Erythroblast (primary cell): ENCODE measurements at regions not wholly inside any gene's neighbourhood (a gene's known extent, or its start where the extent isn't known, plus 50 kb on each side); places are given as distances from the start of the nearest gene placed in this dataset.

Experiments used
- DNase-seq, 2 experiments: peaks; one replicate each; lab custom pipeline; 2025; lab: John Stamatoyannopoulos, UW
- GATA1 ChIP-seq: IDR thresholded peaks from 2 replicates; pipeline ENCODE4 v1.6.1; 2011; ENCODE audit warnings: low read depth, mild to moderate bottlenecking, control low read depth, low read length, moderate library complexity
- POLR2A ChIP-seq: IDR thresholded peaks from 2 replicates; pipeline ENCODE4 v1.6.1; 2011; ENCODE audit warnings: mild to moderate bottlenecking, low read length

GRCh38 chr1:182262425-182262824 is 129.2 kb downstream of the GLUL start:
- peak; percentile 62 to 72 for DNase-seq
- TF ChIP-seq GATA1 (no peak), POLR2A (no peak)

- TF ChIP-seq GATA1 = no peak
- no peak for TF ChIP-seq POLR2A
- no peak for DNase-seq
Observed at GRCh38 chr1:182261655-182262054, 129.9 kb downstream of the GLUL start.

GRCh38 chr1:182260516-182260915 is 131.1 kb downstream of the GLUL start:
- TF ChIP-seq POLR2A (no peak), GATA1 (no peak)

GRCh38 chr1:182259968-182260367 is 131.6 kb downstream of the GLUL start:
- no peak for TF ChIP-seq GATA1
- DNase-seq = no peak

More at GRCh38 chr1:182260516-182260915, 131.1 kb downstream of the GLUL start:
- no peak for DNase-seq

GRCh38 chr1:182259229-182259872 is 132.2 kb downstream of the GLUL start:
- TF ChIP-seq POLR2A (peak; percentile 92), GATA1 (no peak)
- peak; percentile 92 for DNase-seq

- TF ChIP-seq POLR2A (peak; percentile 58), GATA1 (no peak)
- DNase-seq = peak; percentile 89 to 95
Observed at GRCh38 chr1:182257369-182258063, 134.1 kb downstream of the GLUL start.

- peak; percentile 82 to 87 for DNase-seq
- TF ChIP-seq GATA1 (no peak), POLR2A (no peak)
Observed at GRCh38 chr1:182256931-182257330, 134.7 kb downstream of the GLUL start.

GRCh38 chr1:182255494-182255893 is 136.1 kb downstream of the GLUL start:
- TF ChIP-seq GATA1 (no peak), POLR2A (no peak)
- DNase-seq = no peak

- DNase-seq = peak; percentile 52 to 56
- TF ChIP-seq GATA1 (no peak), POLR2A (no peak)
Observed at GRCh38 chr1:182253319-182253860, 138.2 kb downstream of the GLUL start.

GRCh38 chr1:182251561-182251960 is 140.0 kb downstream of the GLUL start:
- no peak for DNase-seq
- TF ChIP-seq GATA1 (no peak), POLR2A (no peak)

GRCh38 chr1:182249201-182249676 is 142.4 kb downstream of the GLUL start:
- DNase-seq = peak; percentile 19 to 29

GRCh38 chr1:182248721-182249120 is 142.9 kb downstream of the GLUL start:
- no peak for DNase-seq
- TF ChIP-seq POLR2A = no peak
- no peak for TF ChIP-seq GATA1

More at GRCh38 chr1:182249201-182249676, 142.4 kb downstream of the GLUL start:
- no peak for TF ChIP-seq POLR2A
- no peak for TF ChIP-seq GATA1

- peak; percentile 19 to 62 for DNase-seq
Observed at GRCh38 chr1:182247813-182248212, 143.8 kb downstream of the GLUL start.

- no peak for DNase-seq
- no peak for TF ChIP-seq GATA1
- no peak for TF ChIP-seq POLR2A
Observed at GRCh38 chr1:182246783-182247182, 144.8 kb downstream of the GLUL start.
